ENCODE measurements at regions not wholly inside any gene's neighbourhood (a gene's known extent, or its start where the extent isn't known, plus 50 kb on each side); places are given as distances from the start of the nearest gene placed in this dataset.

GRCh38 chr6:63023726-63024125 is 187.5 kb upstream of the FKBP1C start:
- no peaks in the 10 kb centered on the region for H3K4me1 ChIP-seq (ENCODE audit: control insufficient read depth, insufficient read depth, low read length)
- H3K4me3 ChIP-seq (ENCODE audit: low read depth, low read length) = no peak overlapping the region
- no peak overlapping the region for H3K27ac ChIP-seq (ENCODE audit: extremely low read depth, low read depth, low read length)
- CTCF ChIA-PET = interaction anchor here (0.6 kb wide), 1 partner anchor 1093 kb away, joined by 3 read pairs; no protein-coding TSS in a partner anchor
- H3K9me3 ChIP-seq (ENCODE audit: control insufficient read depth, insufficient read depth, low read depth, low read length) = no peaks in the 10 kb centered on the region
- POLR2A ChIA-PET = no interaction called here
- H3K36me3 ChIP-seq (ENCODE audit: control insufficient read depth in 2 of 2, insufficient read depth in 1 of 2, low read length in 2 of 2) = no peaks in the 10 kb centered on the region
- TF ChIP-seq OSR2 (tag by site-specific recombination; IDR thresholded peaks at IDR 0.05) = no peak
- TF ChIP-seq KLF8 (tag by site-specific recombination; IDR thresholded peaks at IDR 0.05) = no peak
- TF ChIP-seq REST (tag by site-specific recombination; IDR thresholded peaks at IDR 0.05) = no peak
- no peak for TF ChIP-seq ZXDB (tag by site-specific recombination; IDR thresholded peaks at IDR 0.05)
- TF ChIP-seq ZNF48 (tag by site-specific recombination; IDR thresholded peaks at IDR 0.05) = no peak
- no peak for TF ChIP-seq ZNF785 (tag by site-specific recombination; IDR thresholded peaks at IDR 0.05)
- TF ChIP-seq ZFP3 (tag by site-specific recombination; IDR thresholded peaks at IDR 0.05; ENCODE audit: low read depth) = no peak
- no peak for TF ChIP-seq ZNF211 (tag by site-specific recombination; IDR thresholded peaks at IDR 0.05; ENCODE audit: low read depth)
- TF ChIP-seq ZNF302 (tag by site-specific recombination; IDR thresholded peaks at IDR 0.05; ENCODE audit: low read depth) = no peak
- TF ChIP-seq ZBTB8A (tag by site-specific recombination; IDR thresholded peaks at IDR 0.05) = no peak
- TF ChIP-seq INSM2 (tag by site-specific recombination; IDR thresholded peaks at IDR 0.05) = no peak
- no peak for TF ChIP-seq ZNF555 (tag by site-specific recombination; conservative IDR thresholded peaks at IDR 0.05)

- CTCF ChIA-PET = no interaction called here
- H3K4me3 ChIP-seq (ENCODE audit: low read depth, low read length) = no peak overlapping the region
- POLR2A ChIA-PET = interaction anchor here (0.6 kb wide), 1 partner anchor 99 kb away, joined by 4 read pairs; no protein-coding TSS in a partner anchor
- TF ChIP-seq ZNF311 (tag by site-specific recombination; IDR thresholded peaks at IDR 0.05; ENCODE audit: borderline replicate concordance) (no peak), PRDM4 (tag by site-specific recombination; IDR thresholded peaks at IDR 0.05) (no peak), ZSCAN30 (tag by site-specific recombination; IDR thresholded peaks at IDR 0.05) (no peak), ZSCAN5A (tag by site-specific recombination; IDR thresholded peaks at IDR 0.05) (no peak), SALL2 (tag by site-specific recombination; IDR thresholded peaks at IDR 0.05; ENCODE audit: borderline replicate concordance) (no peak), MEIS1 (CRISPR knock-in tag; IDR thresholded peaks at IDR 0.05; ENCODE audit: borderline replicate concordance) (no peak), ZNF19 (tag by site-specific recombination; IDR thresholded peaks at IDR 0.05; ENCODE audit: low read depth) (no peak), ZXDB (tag by site-specific recombination; IDR thresholded peaks at IDR 0.05) (no peak), ZNF18 (tag by site-specific recombination; IDR thresholded peaks at IDR 0.05) (no peak), ZNF76 (tag by site-specific recombination; IDR thresholded peaks at IDR 0.05; ENCODE audit: borderline replicate concordance, low read depth) (no peak), HOXA7 (CRISPR knock-in tag; IDR thresholded peaks at IDR 0.05; ENCODE audit: borderline replicate concordance) (no peak), ZNF513 (tag by site-specific recombination; IDR thresholded peaks at IDR 0.05) (no peak), HOXD13 (CRISPR knock-in tag; IDR thresholded peaks at IDR 0.05; ENCODE audit: borderline replicate concordance) (no peak)
Observed at GRCh38 chr6:63049216-63049615, 162.1 kb upstream of the FKBP1C start.

More at GRCh38 chr6:63049216-63049615, 162.1 kb upstream of the FKBP1C start:
- H3K9me3 ChIP-seq (ENCODE audit: control insufficient read depth, insufficient read depth, low read depth, low read length) = no peaks in the 10 kb centered on the region
- H3K4me1 ChIP-seq (ENCODE audit: control insufficient read depth, insufficient read depth, low read length) = no peaks in the 10 kb centered on the region
- no peaks in the 10 kb centered on the region for H3K36me3 ChIP-seq (ENCODE audit: control insufficient read depth in 2 of 2, insufficient read depth in 1 of 2, low read length in 2 of 2)
- no peak overlapping the region for H3K27ac ChIP-seq (ENCODE audit: extremely low read depth, low read depth, low read length)
